Thymus (tissue), 11 donors: ENCODE measurements at regions not wholly inside any gene's neighbourhood (a gene's known extent, or its start where the extent isn't known, plus 50 kb on each side); places are given as distances from the start of the nearest gene placed in this dataset.

Source experiments
- DNase-seq, 9 donors: peaks; one replicate each; pipeline ENCODE4 v3.0.0-alpha.2; 2013; ENCODE audit warnings: low spot score in 9 of 9, low read depth in 6 of 9, missing footprints in 1 of 9
- H3K27ac ChIP-seq, 2 donors: one replicate each; pipeline ENCODE4 v1.5.1; 2013; ENCODE audit warnings: control low read depth in 1 of 2, low read depth in 1 of 2, low read length in 1 of 2, mild to moderate bottlenecking in 1 of 2, moderate library complexity in 1 of 2
- H3K27me3 ChIP-seq, 2 donors: one replicate each; pipeline ENCODE4 v1.5.1; 2013; ENCODE audit warnings: low read length in 1 of 2; ENCODE audit not compliant: control insufficient read depth in 2 of 2, insufficient read depth in 1 of 2
- H3K36me3 ChIP-seq, 2 donors: one replicate each; pipeline ENCODE4 v1.5.1; 2013; ENCODE audit warnings: low read length in 1 of 2, mild to moderate bottlenecking in 1 of 2, moderate library complexity in 1 of 2; ENCODE audit not compliant: control insufficient read depth in 2 of 2, insufficient read depth in 2 of 2
- H3K4me1 ChIP-seq, 2 donors: one replicate each; pipeline ENCODE4 v1.5.1; 2013; ENCODE audit warnings: low read length in 2 of 2; ENCODE audit not compliant: control insufficient read depth in 2 of 2, insufficient read depth in 2 of 2
- H3K4me3 ChIP-seq, 2 donors: one replicate each; pipeline ENCODE4 v1.5.1; 2013; ENCODE audit warnings: low read length in 2 of 2, control low read depth in 1 of 2, mild to moderate bottlenecking in 1 of 2
- H3K9me3 ChIP-seq, 2 donors: one replicate each; pipeline ENCODE4 v1.5.1; 2013; ENCODE audit warnings: low read length in 1 of 2, mild to moderate bottlenecking in 1 of 2; ENCODE audit not compliant: control insufficient read depth in 2 of 2, insufficient read depth in 1 of 2
- WGBS: extraction: QIAGEN DNeasy Blood & Tissue Kit; methylation state at CpG from one replicate; pipeline ENCODE4 v1.1.7; 2013; 5-methylcytosine and 5-hydroxymethylcytosine counted together
- donor health status: healthy.

GRCh38 chr6:90660931-90661330 lies 74.1 kb upstream of the MAP3K7 start:
- no peaks in the 10 kb centered on the region for H3K4me1 ChIP-seq
- no peaks in the 10 kb centered on the region for H3K9me3 ChIP-seq
- no peaks in the 10 kb centered on the region for H3K36me3 ChIP-seq
- H3K4me3 ChIP-seq, result no peak overlapping the region
- H3K27me3 ChIP-seq, result no peaks in the 10 kb centered on the region
- H3K27ac ChIP-seq, result no peak overlapping the region
- DNase-seq, result no peak

DNA sequence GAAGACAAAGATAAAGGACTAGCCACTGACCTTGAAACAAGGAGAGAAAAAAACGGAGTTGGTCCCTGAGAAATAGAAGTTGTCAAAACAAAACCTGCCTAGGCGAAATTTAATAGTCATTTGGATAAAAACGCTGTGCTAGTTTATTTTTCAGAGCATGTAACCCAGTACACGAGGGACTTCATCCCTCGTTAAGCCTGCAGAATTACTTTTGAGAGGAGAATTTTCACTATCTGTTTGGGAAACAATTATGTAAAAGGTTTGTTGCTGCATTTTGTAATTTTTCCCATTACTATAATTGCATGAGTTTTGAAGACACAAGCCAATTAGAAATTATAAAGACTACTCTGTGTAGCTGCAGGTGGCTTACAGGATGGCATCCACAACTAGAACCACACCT lies 71.6 kb upstream of the MAP3K7 start:
- no peaks in the 10 kb centered on the region for H3K27me3 ChIP-seq
- DNase-seq, result no peak
- no peaks in the 10 kb centered on the region for H3K36me3 ChIP-seq
- H3K27ac ChIP-seq, result no peak overlapping the region
- H3K9me3 ChIP-seq, result no peaks in the 10 kb centered on the region
- no peak overlapping the region for H3K4me3 ChIP-seq
- H3K4me1 ChIP-seq, result peaks cover 0 to 11% of the 10 kb centered on the region in 2 donors
- 88% methylated on average over 5 of the region's 5 CpGs for WGBS

DNA sequence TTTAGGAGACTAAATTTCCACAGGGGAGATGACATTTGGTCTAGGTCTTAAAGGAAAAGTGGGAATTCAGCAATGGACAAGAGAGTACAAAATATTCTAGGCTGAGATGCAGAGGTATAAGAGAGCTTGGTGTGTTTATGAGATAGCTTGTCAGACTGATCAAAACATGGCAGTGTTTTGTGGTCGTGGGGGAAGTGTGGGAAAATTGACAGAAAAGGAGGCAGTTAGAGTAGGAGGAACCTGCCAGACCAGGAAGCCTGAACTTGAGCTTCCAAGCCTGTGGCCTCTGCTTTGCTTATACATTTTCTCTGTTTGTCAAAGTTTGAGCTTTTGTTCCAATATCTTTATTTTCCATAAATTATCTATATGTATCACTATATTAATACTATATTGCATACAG lies 69.5 kb upstream of the MAP3K7 start:
- peaks cover 0 to 12% of the 10 kb centered on the region in 2 donors for H3K4me1 ChIP-seq
- H3K36me3 ChIP-seq, result no peaks in the 10 kb centered on the region
- no peak for DNase-seq
- H3K9me3 ChIP-seq, result no peaks in the 10 kb centered on the region
- WGBS, result 7% methylated on average over 1 of the region's 1 CpG
- no peak overlapping the region for H3K27ac ChIP-seq
- H3K4me3 ChIP-seq, result no peak overlapping the region
- no peaks in the 10 kb centered on the region for H3K27me3 ChIP-seq

GRCh38 chr6:90654806-90655205 lies 67.9 kb upstream of the MAP3K7 start:
- no peak overlapping the region for H3K4me3 ChIP-seq
- H3K9me3 ChIP-seq, result no peaks in the 10 kb centered on the region
- H3K4me1 ChIP-seq, result peaks cover 0 to 12% of the 10 kb centered on the region in 2 donors
- DNase-seq, result no peak
- H3K36me3 ChIP-seq, result no peaks in the 10 kb centered on the region
- 97% methylated on average over 5 of the region's 5 CpGs for WGBS
- no peaks in the 10 kb centered on the region for H3K27me3 ChIP-seq
- H3K27ac ChIP-seq, result no peak overlapping the region

DNA sequence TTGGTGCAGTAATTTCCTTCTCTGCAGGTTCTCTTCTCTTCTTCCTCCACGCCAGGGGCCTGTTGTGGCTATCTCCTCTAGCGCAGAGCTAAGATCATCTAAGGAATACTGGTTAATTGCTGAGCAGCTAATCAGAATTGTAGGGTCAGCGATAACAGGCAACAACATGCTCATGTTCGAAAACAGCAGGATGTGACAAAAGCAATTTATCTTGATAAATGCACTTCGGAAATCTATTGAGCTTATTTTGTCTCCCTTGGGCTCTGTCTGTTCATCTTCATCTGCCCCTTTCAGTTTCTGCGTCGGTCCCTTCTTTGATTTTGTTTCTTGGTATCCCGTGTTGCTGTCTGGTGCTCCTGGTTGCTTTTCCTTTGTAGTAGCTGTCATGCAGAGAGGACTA lies 67.3 kb upstream of the MAP3K7 start:
- 64% methylated on average over 8 of the region's 8 CpGs for WGBS

GRCh38 chr6:90653750-90654149 lies 66.9 kb upstream of the MAP3K7 start:
- 43% methylated on average over 5 of the region's 5 CpGs for WGBS
- peak overlapping the region in 1 of 2 donors; percentile 19 for H3K27ac ChIP-seq
- DNase-seq, result peak in 7 of 9 donors; percentile 4 to 49 (median 10)
- H3K9me3 ChIP-seq, result no peaks in the 10 kb centered on the region
- peaks cover 0 to 12% of the 10 kb centered on the region in 2 donors for H3K4me1 ChIP-seq
- no peaks in the 10 kb centered on the region for H3K36me3 ChIP-seq
- no peak overlapping the region for H3K4me3 ChIP-seq
- H3K27me3 ChIP-seq, result no peaks in the 10 kb centered on the region

More for the DNA sequence above, 67.3 kb upstream of the MAP3K7 start:
- H3K27me3 ChIP-seq, result no peaks in the 10 kb centered on the region
- no peaks in the 10 kb centered on the region for H3K9me3 ChIP-seq
- peak overlapping the region in 1 of 2 donors; percentile 19 for H3K27ac ChIP-seq
- H3K4me1 ChIP-seq, result peaks cover 0 to 12% of the 10 kb centered on the region in 2 donors
- H3K36me3 ChIP-seq, result no peaks in the 10 kb centered on the region
- H3K4me3 ChIP-seq, result no peak overlapping the region
- no peak for DNase-seq

DNA sequence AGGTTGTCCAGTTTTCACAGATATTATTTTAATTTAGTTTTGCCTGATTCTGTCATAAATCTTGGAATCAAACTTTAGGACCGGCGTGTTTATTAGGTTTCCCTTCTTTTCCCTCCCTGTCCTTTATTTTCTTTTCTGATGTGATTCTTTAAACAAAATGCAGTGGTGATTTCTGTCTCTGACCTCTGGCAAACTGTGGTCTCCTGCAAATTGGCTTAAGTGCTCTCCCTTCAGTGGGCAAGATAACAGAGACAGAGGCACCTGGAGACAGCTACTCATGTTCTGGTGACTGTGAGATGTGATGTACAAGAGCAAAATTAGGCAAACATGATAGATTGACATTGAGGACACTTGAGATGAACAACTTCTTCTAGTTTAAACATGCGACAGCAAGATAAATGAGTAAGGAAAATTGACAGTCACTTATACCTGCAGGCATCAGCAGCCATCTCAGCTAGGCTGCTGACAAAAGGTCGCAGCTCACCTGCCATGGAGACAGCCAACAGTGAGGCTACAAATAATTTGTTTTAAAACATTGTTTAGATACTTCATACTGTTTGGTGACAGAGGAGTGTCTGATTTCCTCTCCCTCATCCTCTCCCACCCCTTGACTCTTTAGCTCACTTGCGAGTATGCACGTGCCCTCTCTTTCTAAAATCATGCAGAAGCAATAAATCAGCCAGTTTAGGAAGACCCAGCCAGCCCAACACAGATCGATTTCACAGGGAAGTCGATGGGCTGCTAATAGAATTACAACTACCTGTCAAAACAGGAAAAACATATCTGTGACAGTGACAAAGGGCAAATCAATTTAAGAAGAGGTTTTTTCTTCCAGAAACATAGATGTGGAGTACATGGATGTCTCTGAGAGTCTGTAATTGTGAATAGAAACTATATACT lies 63.4 kb upstream of the MAP3K7 start:
- H3K9me3 ChIP-seq, result no peaks in the 10 kb centered on the region
- H3K36me3 ChIP-seq, result no peaks in the 10 kb centered on the region
- H3K27me3 ChIP-seq, result no peaks in the 10 kb centered on the region
- no peak overlapping the region for H3K27ac ChIP-seq
- H3K4me1 ChIP-seq, result peaks cover 0 to 10% of the 10 kb centered on the region in 2 donors
- WGBS, result 75% methylated on average over 8 of the region's 8 CpGs
- H3K4me3 ChIP-seq, result no peak overlapping the region
- no peak for DNase-seq

GRCh38 chr6:90648873-90649272 lies 62.0 kb upstream of the MAP3K7 start:
- H3K27me3 ChIP-seq, result no peaks in the 10 kb centered on the region
- WGBS, result 57% methylated on average over 1 of the region's 1 CpG
- no peaks in the 10 kb centered on the region for H3K36me3 ChIP-seq
- no peak overlapping the region for H3K4me3 ChIP-seq
- no peak for DNase-seq
- peaks cover 0 to 5% of the 10 kb centered on the region in 2 donors for H3K4me1 ChIP-seq
- no peak overlapping the region for H3K27ac ChIP-seq
- no peaks in the 10 kb centered on the region for H3K9me3 ChIP-seq

- no peaks in the 10 kb centered on the region for H3K36me3 ChIP-seq
- no peaks in the 10 kb centered on the region for H3K4me1 ChIP-seq
- no peaks in the 10 kb centered on the region for H3K27me3 ChIP-seq
- no peak for DNase-seq
- WGBS, result 83% methylated on average over 1 of the region's 1 CpG
- H3K9me3 ChIP-seq, result no peaks in the 10 kb centered on the region
- H3K4me3 ChIP-seq, result no peak overlapping the region
- H3K27ac ChIP-seq, result no peak overlapping the region
These were observed 60.1 kb upstream of the MAP3K7 start for GRCh38 chr6:90646940-90647339.
